NCI-H2227 treated with DMSO at 0.1 percent for 48 hours (cell line): ENCODE measurements at regions not wholly inside any gene's neighbourhood (a gene's known extent, or its start where the extent isn't known, plus 50 kb on each side); places are given as distances from the start of the nearest gene placed in this dataset.
"Not testable (repeated sequence)": the region's sequence is repeated elsewhere in the genome, so short reads cannot be mapped to it uniquely, and the experiment has no call there.

Experiments
- DNase-seq: peaks from one replicate; lab custom pipeline; 2025; lab: John Stamatoyannopoulos, UW

DNA sequence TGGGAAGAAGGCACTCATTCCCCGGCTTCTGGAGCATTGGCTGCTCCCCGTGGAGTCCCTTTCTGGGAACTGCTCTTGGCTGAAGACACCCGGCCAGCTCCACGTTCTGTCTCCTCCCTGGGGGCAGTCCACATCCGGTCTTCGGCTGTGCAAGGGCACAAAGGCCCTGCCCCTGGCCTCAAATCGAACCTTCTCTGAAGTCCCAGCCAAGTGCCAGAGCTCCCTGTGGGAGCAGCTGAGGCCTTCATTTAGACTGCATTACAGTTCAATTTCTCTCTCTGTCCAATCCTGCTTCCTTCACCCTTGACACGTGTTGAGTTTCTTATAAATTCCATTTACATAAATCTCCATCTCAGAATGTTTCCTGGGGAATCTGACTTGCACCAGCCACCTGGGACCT is 132.9 kb upstream of the POU3F1 start:
- DNase-seq, result no peak

GRCh38 chr1:38178216-38178615 is 131.6 kb upstream of the POU3F1 start:
- DNase-seq, result no peak

DNA sequence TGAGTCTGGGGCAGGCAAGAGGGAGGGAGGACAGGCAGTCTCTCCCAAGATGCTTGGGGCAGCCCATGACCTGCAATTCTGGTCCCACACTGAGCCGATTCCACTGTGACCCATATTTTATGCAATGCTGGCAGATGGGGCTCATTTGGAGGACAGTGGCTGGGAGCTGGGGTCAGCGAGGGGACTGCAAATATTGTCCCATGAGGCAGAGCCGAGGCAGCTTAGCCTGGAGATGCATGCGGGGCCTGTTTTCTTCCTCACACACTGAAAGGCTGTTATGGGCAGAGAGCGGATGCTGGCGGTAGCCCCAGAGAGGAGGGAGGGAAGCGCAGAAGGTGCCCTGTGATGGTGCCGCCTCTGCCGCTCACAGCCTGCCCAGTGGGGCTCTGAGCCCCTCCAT is 128.5 kb upstream of the POU3F1 start:
- no peak for DNase-seq

- no peak for DNase-seq
Observed at GRCh38 chr1:38173848-38174247, 127.3 kb upstream of the POU3F1 start.

- DNase-seq, result no peak
Observed at GRCh38 chr1:38173157-38173831, 126.7 kb upstream of the POU3F1 start.

GRCh38 chr1:38169121-38169520 is 122.5 kb upstream of the POU3F1 start:
- no peak for DNase-seq

- DNase-seq, result no peak
Observed at GRCh38 chr1:38168365-38168764, 121.8 kb upstream of the POU3F1 start.

GRCh38 chr1:38166461-38166860 is 119.9 kb upstream of the POU3F1 start:
- no peak for DNase-seq

DNA sequence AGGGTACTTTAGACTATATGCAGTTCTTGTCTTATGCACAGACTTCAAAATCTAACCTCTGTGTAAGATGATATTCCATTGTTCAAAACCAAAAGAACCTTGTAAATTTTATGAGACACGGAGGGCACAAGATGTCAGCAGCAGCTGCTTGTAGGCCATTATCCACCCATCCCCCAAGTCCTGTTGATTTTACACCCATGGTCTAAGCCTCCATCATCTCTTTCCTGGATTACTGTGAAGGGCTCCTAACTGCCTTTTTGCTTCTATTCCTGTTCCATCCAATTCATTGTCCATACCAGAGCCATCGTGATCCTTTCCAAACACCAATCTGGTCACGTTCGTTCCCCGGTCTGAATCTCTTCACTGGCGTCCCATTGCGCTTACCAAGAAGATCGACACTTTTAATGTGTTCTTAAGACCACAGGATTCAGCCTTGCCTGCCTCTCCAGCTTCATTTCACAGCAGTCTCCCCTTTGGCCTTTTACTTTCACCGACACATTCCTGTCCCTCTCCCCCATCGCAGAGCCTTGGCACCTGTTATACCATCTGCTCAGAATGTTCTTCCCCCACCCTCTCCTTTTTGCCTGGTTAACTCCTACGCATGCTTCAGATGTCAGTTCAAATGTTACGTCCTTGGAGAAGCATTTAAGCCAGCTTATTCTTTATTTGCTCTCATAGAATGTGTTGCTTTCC is 107.3 kb upstream of the POU3F1 start:
- no peak for DNase-seq

GRCh38 chr1:38153066-38153777 is 106.6 kb upstream of the POU3F1 start:
- DNase-seq, result no peak

DNA sequence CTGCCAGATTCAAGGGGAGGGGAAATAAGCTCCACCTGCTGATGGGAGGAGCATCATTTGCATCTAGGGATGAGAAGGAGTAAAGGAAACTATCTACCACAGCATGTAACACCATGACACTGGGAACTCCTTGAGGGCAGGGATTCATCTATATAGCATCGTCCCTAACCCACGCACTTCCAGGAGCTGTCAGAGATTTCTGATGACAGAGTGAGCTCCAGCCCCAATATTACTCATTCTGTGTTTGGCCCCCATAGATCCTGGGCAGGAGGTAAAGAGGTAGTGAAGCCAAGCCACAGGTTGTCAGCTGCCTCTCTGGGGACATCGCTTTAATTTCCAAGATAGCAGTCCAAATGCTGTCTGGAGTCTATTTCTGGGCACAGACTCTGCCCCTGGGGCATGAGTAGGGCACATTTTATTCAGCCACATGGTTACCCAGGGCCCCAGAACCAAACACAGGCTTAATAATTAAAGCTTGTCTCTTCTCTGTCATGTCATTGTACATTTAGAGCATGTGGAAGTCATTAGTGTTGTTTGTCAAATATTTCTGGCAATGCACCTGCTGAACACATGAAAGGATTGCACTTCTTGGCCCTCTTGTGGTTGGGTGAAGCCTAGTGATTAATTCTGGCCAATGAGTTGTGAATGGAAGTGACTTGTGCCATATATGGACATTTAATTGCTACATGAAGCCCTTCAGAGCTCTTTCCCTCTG is 105.9 kb upstream of the POU3F1 start:
- DNase-seq, result no peak

GRCh38 chr1:38151399-38151798 is 104.8 kb upstream of the POU3F1 start:
- no peak for DNase-seq

GRCh38 chr1:38146079-38146478 is 99.5 kb upstream of the POU3F1 start:
- DNase-seq, result not testable (repeated sequence)

GRCh38 chr1:38142606-38143005 is 96.0 kb upstream of the POU3F1 start:
- DNase-seq, result no peak

DNA sequence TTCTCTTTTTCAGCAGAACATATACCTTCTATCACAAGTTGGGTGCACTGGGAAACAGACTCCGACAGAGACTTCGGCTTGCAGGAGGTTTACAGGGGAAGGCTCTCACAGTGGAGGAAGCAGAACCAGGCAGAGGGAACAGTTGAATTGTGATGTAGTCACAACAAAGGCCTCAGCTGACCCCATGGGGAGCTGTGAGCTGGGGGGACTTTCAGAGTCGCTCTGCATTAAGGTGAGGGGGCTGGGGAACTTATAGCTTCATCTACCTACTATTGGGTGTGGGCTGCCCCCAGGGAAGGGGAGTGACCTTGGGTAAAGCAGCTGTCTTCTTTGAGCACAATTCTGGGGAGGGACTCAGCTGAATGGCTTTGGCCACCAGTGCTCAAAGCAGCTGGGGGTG is 94.9 kb upstream of the POU3F1 start:
- DNase-seq, result no peak

GRCh38 chr1:38139738-38140487 is 93.3 kb upstream of the POU3F1 start:
- DNase-seq, result peak; percentile 66

DNA sequence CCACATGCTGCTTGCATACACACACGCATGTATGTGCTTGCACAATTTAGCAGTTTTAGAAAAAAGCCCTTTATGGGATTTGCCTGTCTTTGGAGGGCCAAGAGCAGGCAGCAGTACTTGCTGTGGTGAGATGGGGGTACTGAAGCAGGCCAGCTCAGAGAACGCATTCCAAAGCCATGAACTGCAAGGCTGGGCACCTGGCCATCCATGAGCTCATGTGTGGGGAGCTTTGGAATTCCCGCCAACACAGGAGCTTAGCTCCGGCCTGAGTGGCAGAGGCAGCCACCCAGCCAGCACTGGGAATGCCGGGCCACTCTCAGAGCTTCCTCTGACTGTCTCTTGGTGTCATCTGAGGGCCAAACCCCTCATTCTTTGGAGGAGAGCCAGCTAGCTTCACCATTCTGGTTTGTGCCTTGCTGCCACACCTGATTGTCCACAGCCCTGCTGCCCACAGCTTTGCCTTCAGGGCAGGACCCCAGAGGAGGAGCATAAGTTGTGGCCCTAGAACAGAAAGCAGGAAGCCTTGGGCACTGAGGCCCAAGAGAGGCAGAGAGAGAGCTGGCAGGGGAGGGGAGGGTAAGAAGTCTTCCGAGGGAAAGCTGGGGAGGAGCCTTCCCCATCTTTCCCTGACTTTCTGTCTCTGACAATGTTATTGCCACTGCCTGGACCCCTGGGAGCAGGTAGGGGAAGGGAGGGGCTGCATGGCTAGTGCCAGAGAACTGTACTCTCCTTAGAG is 92.1 kb upstream of the POU3F1 start:
- no peak for DNase-seq

DNA sequence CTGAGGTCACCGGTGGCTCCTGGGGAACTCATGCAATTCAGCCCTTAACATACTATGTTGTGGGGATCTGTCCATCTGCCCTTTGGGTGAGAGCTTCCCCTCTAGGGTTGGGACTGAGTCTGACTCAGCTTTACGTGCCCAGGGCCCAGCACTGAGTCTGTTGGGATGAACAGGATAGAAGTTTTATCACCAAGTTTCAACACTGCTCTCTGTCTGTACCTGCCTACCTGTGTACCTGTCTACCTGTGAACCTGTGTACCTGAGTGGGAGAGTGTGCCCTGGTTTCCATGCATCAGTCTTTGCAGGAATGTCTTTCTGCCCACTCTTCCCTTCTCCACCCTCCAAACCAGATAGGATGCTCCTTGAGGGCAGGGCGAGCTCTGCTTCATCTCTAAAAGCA is 90.6 kb upstream of the POU3F1 start:
- DNase-seq, result no peak

GRCh38 chr1:38135625-38136414 is 89.2 kb upstream of the POU3F1 start:
- no peak for DNase-seq

- DNase-seq, result no peak
Observed at GRCh38 chr1:38134294-38134755, 87.7 kb upstream of the POU3F1 start.
